ENCODE measurements at regions not wholly inside any gene's neighbourhood (a gene's known extent, or its start where the extent isn't known, plus 50 kb on each side); places are given as distances from the start of the nearest gene placed in this dataset.
A peak's percentile ranks its signal among the peaks of the same experiment; 100 is the strongest.

- no peak for DNase-seq
Measured at GRCh38 chr4:157964463-157964862, 208.4 kb downstream of the GASK1B start.

GRCh38 chr4:157961229-157961990, 211.4 kb downstream of the GASK1B start:
- no peak for DNase-seq

- no peak for DNase-seq
Measured at GRCh38 chr4:157957905-157958304, 214.9 kb downstream of the GASK1B start.

GRCh38 chr4:157942017-157942416, 230.8 kb downstream of the GASK1B start:
- DNase-seq: no peak

GRCh38 chr4:157934151-157934550, 238.7 kb downstream of the GASK1B start:
- DNase-seq: no peak

- DNase-seq: no peak
Measured at GRCh38 chr4:157932936-157933335, 239.9 kb downstream of the GASK1B start.

GRCh38 chr4:157929486-157929885, 243.3 kb downstream of the GASK1B start:
- DNase-seq: no peak

- peak; percentile 20 for DNase-seq
Measured at GRCh38 chr4:157918036-157918832, 254.6 kb downstream of the GASK1B start.

- no peak for DNase-seq
Measured at GRCh38 chr4:157912212-157912611, 260.6 kb downstream of the GASK1B start.

- no peak for DNase-seq
Measured at GRCh38 chr4:157911662-157912061, 261.2 kb downstream of the GASK1B start.

GRCh38 chr4:157908691-157909090, 264.1 kb downstream of the GASK1B start:
- no peak for DNase-seq

- DNase-seq: no peak
Measured at GRCh38 chr4:157908031-157908430, 264.8 kb downstream of the GASK1B start.

- no peak for DNase-seq
Measured at GRCh38 chr4:157907226-157907946, 265.4 kb downstream of the GASK1B start.

GRCh38 chr4:157898836-157899605, 273.8 kb downstream of the GASK1B start:
- no peak for DNase-seq

GRCh38 chr4:157897855-157898370, 274.9 kb downstream of the GASK1B start:
- DNase-seq: no peak

- DNase-seq: no peak
Measured at GRCh38 chr4:157896726-157897125, 276.1 kb downstream of the GASK1B start.

- DNase-seq: no peak
Measured at GRCh38 chr4:157895205-157895604, 277.6 kb downstream of the GASK1B start.

- DNase-seq: no peak
Measured at GRCh38 chr4:157889788-157890187, 283.0 kb downstream of the GASK1B start.

GRCh38 chr4:157888281-157888680, 284.5 kb downstream of the GASK1B start:
- no peak for DNase-seq

- DNase-seq: no peak
Measured at GRCh38 chr4:157887316-157887715, 285.5 kb downstream of the GASK1B start.

GRCh38 chr4:157886645-157887044, 286.2 kb downstream of the GASK1B start:
- DNase-seq: no peak

GRCh38 chr4:157885811-157886210, 287.0 kb downstream of the GASK1B start:
- DNase-seq: no peak
